Liver (tissue), 8 donors: ENCODE measurements at regions not wholly inside any gene's neighbourhood (a gene's known extent, or its start where the extent isn't known, plus 50 kb on each side); places are given as distances from the start of the nearest gene placed in this dataset.

Experiments used
- DNase-seq: peaks from one replicate; pipeline ENCODE4 v3.0.0-alpha.2; 2017; ENCODE audit warnings: low spot score
- H3K27ac ChIP-seq, 2 donors: one replicate each; pipeline ENCODE4 v1.7.0; 2013; ENCODE audit warnings: inconsistent platforms in 2 of 2, low read length in 2 of 2, control low read depth in 1 of 2, low read depth in 1 of 2, mild to moderate bottlenecking in 1 of 2
- H3K27me3 ChIP-seq, 4 donors: one replicate each; pipeline versions ENCODE4 v1.6.1 to v1.7.0; 2013; ENCODE audit warnings: low read length in 3 of 4, inconsistent platforms in 1 of 4, mild to moderate bottlenecking in 1 of 4, moderate library complexity in 1 of 4; ENCODE audit not compliant: control insufficient read depth in 4 of 4, insufficient read depth in 4 of 4
- H3K36me3 ChIP-seq, 4 donors: one replicate each; pipeline versions ENCODE4 v1.6.1 to v1.7.0; 2013; ENCODE audit warnings: low read length in 3 of 4, mild to moderate bottlenecking in 3 of 4, low read depth in 1 of 4, moderate library complexity in 1 of 4; ENCODE audit not compliant: control insufficient read depth in 4 of 4, insufficient read depth in 3 of 4
- H3K4me1 ChIP-seq, 4 donors: one replicate each; pipeline versions ENCODE4 v1.6.1 to v1.7.0; 2013; ENCODE audit warnings: low read length in 3 of 4, mild to moderate bottlenecking in 3 of 4, moderate library complexity in 1 of 4; ENCODE audit not compliant: control insufficient read depth in 4 of 4, insufficient read depth in 4 of 4
- H3K4me3 ChIP-seq, 3 donors: one replicate each; pipeline versions ENCODE4 v1.6.1 to v1.7.0; 2013; ENCODE audit warnings: low read length in 3 of 3, control low read depth in 1 of 3, low read depth in 1 of 3, mild to moderate bottlenecking in 1 of 3
- H3K9ac ChIP-seq, 2 donors: one replicate each; pipeline ENCODE4 v1.7.0; 2013; ENCODE audit warnings: low read length in 2 of 2, mild to moderate bottlenecking in 2 of 2, moderate library complexity in 2 of 2, control low read depth in 1 of 2, low read depth in 1 of 2
- H3K9me3 ChIP-seq, 4 donors: one replicate each; pipeline versions ENCODE4 v1.6.1 to v1.7.0; 2013; ENCODE audit warnings: low read length in 3 of 4; ENCODE audit not compliant: control insufficient read depth in 4 of 4
- EGR1 ChIP-seq, 2 donors: IDR thresholded peaks; 2 replicates each; pipeline ENCODE4 v1.6.1; 2016 to 2018; ENCODE audit warnings: antibody characterized with exemption in 2 of 2, low read depth in 2 of 2
- FOXA1 ChIP-seq: IDR thresholded peaks from 2 replicates; pipeline ENCODE4 v1.6.1; 2016; ENCODE audit warnings: antibody characterized with exemption
- FOXA2 ChIP-seq: IDR thresholded peaks from 2 replicates; pipeline ENCODE4 v1.6.1; 2016; ENCODE audit warnings: antibody characterized with exemption
- GABPA ChIP-seq, 2 donors: IDR thresholded peaks in 1 of 2; conservative IDR thresholded peaks in 1 of 2; 2 replicates each; pipeline ENCODE4 v1.6.1; 2016; ENCODE audit warnings: antibody characterized with exemption in 2 of 2, mild to moderate bottlenecking in 1 of 2, moderate library complexity in 1 of 2
- HNF4A ChIP-seq, 2 donors: conservative IDR thresholded peaks; 2 replicates each; pipeline ENCODE4 v1.6.1; 2016; ENCODE audit warnings: antibody characterized with exemption in 2 of 2, mild to moderate bottlenecking in 2 of 2
- HNF4G ChIP-seq: IDR thresholded peaks from 2 replicates; pipeline ENCODE4 v1.6.1; 2016; ENCODE audit warnings: antibody characterized with exemption
- JUND ChIP-seq, 2 donors: IDR thresholded peaks; 2 replicates each; pipeline ENCODE4 v1.6.1; 2016; ENCODE audit warnings: antibody characterized with exemption in 2 of 2
- NR2F2 ChIP-seq: IDR thresholded peaks from 2 replicates; pipeline ENCODE4 v1.6.1; 2016; ENCODE audit warnings: antibody characterized with exemption
- RAD21 ChIP-seq, 2 donors: IDR thresholded peaks; 2 replicates each; pipeline ENCODE4 v1.6.1; 2016; ENCODE audit warnings: antibody characterized with exemption in 2 of 2, mild to moderate bottlenecking in 2 of 2
- RXRA ChIP-seq, 2 donors: IDR thresholded peaks; 2 replicates each; pipeline ENCODE4 v1.6.1; 2017 to 2018; ENCODE audit warnings: antibody characterized with exemption in 2 of 2, mild to moderate bottlenecking in 1 of 2
- TAF1 ChIP-seq: conservative IDR thresholded peaks from 2 replicates; pipeline ENCODE4 v1.6.1; 2016; ENCODE audit warnings: antibody characterized with exemption, mild to moderate bottlenecking
- YY1 ChIP-seq: IDR thresholded peaks from 2 replicates; pipeline ENCODE4 v1.6.1; 2016; ENCODE audit warnings: antibody characterized with exemption, mild to moderate bottlenecking
- WGBS: extraction: QIAGEN DNeasy Blood & Tissue Kit; methylation state at CpG from one replicate; pipeline ENCODE4 v1.1.7; 2013; 5-methylcytosine and 5-hydroxymethylcytosine counted together
- TF ChIP-seq, protein P1 (sequence below): fragments of 150-350 bp; IDR thresholded peaks from 2 replicates; pipeline ENCODE4 v1.5.1; 2017; ENCODE audit warnings: improper control_type of control experiment, low read depth, low read length; ENCODE audit not compliant: missing input control
- TF ChIP-seq, protein P2 (sequence below): IDR thresholded peaks from 2 replicates; pipeline ENCODE4 v1.6.1; 2016; ENCODE audit warnings: antibody characterized with exemption
- TF ChIP-seq, protein P3 (sequence below): IDR thresholded peaks from 2 replicates; pipeline ENCODE4 v1.6.1; 2016; ENCODE audit warnings: antibody characterized with exemption
- TF ChIP-seq, protein P4 (sequence below): IDR thresholded peaks from 2 replicates; pipeline ENCODE4 v1.6.1; 2016; ENCODE audit warnings: antibody characterized with exemption
- donor health status: healthy.
- donor health status: healthy.
- donor health status: healthy.
- donor health status: healthy.
- donor health status: healthy.

- Histone ChIP-seq H3K27me3 (no peaks in the 10 kb centered on the region), H3K4me3 (no peak overlapping the region), H3K27ac (no peak overlapping the region), H3K9me3 (no peaks in the 10 kb centered on the region), H3K36me3 (no peaks in the 10 kb centered on the region), H3K4me1 (no peaks in the 10 kb centered on the region), H3K9ac (no peak overlapping the region)
- no peak for DNase-seq
- WGBS = 80% methylated on average over 2 of the region's 2 CpGs
- TF ChIP-seq, protein P1, sequence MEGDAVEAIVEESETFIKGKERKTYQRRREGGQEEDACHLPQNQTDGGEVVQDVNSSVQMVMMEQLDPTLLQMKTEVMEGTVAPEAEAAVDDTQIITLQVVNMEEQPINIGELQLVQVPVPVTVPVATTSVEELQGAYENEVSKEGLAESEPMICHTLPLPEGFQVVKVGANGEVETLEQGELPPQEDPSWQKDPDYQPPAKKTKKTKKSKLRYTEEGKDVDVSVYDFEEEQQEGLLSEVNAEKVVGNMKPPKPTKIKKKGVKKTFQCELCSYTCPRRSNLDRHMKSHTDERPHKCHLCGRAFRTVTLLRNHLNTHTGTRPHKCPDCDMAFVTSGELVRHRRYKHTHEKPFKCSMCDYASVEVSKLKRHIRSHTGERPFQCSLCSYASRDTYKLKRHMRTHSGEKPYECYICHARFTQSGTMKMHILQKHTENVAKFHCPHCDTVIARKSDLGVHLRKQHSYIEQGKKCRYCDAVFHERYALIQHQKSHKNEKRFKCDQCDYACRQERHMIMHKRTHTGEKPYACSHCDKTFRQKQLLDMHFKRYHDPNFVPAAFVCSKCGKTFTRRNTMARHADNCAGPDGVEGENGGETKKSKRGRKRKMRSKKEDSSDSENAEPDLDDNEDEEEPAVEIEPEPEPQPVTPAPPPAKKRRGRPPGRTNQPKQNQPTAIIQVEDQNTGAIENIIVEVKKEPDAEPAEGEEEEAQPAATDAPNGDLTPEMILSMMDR = no peak
- TF ChIP-seq GABPA (IDR thresholded peaks at IDR 0.05 in 1 of 2, conservative IDR thresholded peaks at IDR 0.05 in 1 of 2) = no peak
- no peak for TF ChIP-seq FOXA1
- peak in 1 of 2 donors; percentile 10 for TF ChIP-seq HNF4A (conservative IDR thresholded peaks at IDR 0.05)
- TF ChIP-seq YY1 = no peak
- TF ChIP-seq NR2F2 = no peak
- TF ChIP-seq HNF4G = no peak
- TF ChIP-seq, protein P2, sequence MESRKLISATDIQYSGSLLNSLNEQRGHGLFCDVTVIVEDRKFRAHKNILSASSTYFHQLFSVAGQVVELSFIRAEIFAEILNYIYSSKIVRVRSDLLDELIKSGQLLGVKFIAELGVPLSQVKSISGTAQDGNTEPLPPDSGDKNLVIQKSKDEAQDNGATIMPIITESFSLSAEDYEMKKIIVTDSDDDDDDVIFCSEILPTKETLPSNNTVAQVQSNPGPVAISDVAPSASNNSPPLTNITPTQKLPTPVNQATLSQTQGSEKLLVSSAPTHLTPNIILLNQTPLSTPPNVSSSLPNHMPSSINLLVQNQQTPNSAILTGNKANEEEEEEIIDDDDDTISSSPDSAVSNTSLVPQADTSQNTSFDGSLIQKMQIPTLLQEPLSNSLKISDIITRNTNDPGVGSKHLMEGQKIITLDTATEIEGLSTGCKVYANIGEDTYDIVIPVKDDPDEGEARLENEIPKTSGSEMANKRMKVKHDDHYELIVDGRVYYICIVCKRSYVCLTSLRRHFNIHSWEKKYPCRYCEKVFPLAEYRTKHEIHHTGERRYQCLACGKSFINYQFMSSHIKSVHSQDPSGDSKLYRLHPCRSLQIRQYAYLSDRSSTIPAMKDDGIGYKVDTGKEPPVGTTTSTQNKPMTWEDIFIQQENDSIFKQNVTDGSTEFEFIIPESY = no peak
These were observed 519.6 kb upstream of the AGA start for GRCh38 chr4:177961761-177962380.

DNA sequence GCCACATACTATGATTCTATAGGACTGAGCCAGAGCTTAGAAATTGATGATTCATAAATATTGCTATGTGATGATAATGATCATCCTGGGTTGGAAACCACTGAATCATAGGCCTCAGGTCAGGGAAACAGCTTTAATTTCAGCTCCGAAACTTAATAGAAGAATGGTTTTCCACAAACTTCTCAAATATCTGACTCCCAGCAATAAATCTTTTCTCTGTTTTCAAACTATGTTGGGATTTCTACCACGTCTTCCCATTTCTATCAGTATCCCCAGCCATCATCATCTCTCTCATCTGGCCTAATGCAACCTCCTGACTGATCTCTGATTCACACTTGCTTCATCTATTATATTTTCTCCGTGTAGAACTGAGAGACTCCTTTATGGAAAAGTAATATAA, 521.8 kb upstream of the AGA start:
- no peak for DNase-seq
- Histone ChIP-seq H3K9ac (no peak overlapping the region), H3K27me3 (no peaks in the 10 kb centered on the region), H3K36me3 (no peaks in the 10 kb centered on the region), H3K4me1 (no peaks in the 10 kb centered on the region), H3K4me3 (no peak overlapping the region), H3K27ac (no peak overlapping the region), H3K9me3 (no peaks in the 10 kb centered on the region)
- TF ChIP-seq TAF1 (no peak), GABPA (IDR thresholded peaks at IDR 0.05 in 1 of 2, conservative IDR thresholded peaks at IDR 0.05 in 1 of 2) (no peak), RXRA (IDR thresholded peaks at IDR 0.05) (no peak), HNF4G (no peak), EGR1 (IDR thresholded peaks at IDR 0.05; ENCODE audit: low read depth in 2 of 2) (no peak), JUND (IDR thresholded peaks at IDR 0.05) (no peak), FOXA2 (no peak), HNF4A (conservative IDR thresholded peaks at IDR 0.05) (no peak), YY1 (no peak), RAD21 (IDR thresholded peaks at IDR 0.05) (no peak), NR2F2 (no peak), FOXA1 (no peak)
- TF ChIP-seq, protein P1 = no peak
- TF ChIP-seq, protein P2 = no peak
- TF ChIP-seq, protein P3, sequence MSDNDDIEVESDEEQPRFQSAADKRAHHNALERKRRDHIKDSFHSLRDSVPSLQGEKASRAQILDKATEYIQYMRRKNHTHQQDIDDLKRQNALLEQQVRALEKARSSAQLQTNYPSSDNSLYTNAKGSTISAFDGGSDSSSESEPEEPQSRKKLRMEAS = no peak
- TF ChIP-seq, protein P4, sequence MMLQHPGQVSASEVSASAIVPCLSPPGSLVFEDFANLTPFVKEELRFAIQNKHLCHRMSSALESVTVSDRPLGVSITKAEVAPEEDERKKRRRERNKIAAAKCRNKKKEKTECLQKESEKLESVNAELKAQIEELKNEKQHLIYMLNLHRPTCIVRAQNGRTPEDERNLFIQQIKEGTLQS = no peak
- WGBS = 71% methylated on average over 3 of the region's 3 CpGs
